A549 (cell line): ENCODE measurements at regions not wholly inside any gene's neighbourhood (a gene's known extent, or its start where the extent isn't known, plus 50 kb on each side); places are given as distances from the start of the nearest gene placed in this dataset.

Source experiments
- ATAC-seq, 2 experiments: fragments of 200-7000 bp in 1 of 2; fragments of >200 bp in 1 of 2; cut with Nextera tagmentation in 1 of 2; cut with Tn5 transposase in 1 of 2; 3 replicates each; pipeline versions ENCODE4 v1.8.0 to v1.9.1; 2018 to 2020; ENCODE audit warnings: mild to moderate bottlenecking in 1 of 2, moderate library complexity in 1 of 2
- CTCF ChIA-PET: fragments of 300-600 bp; sonication (Branson Sonifier 250); formaldehyde crosslinking; extraction: SDS; loops from one replicate; lab custom pipeline; 2021; ENCODE audit warnings: antibody characterized with exemption, inconsistent platforms; lab: Yijun Ruan, JAX
- POLR2A ChIA-PET: fragments of 350-600 bp; formaldehyde crosslinking; extraction: SDS; loops from one replicate; lab custom pipeline; 2021; ENCODE audit warnings: antibody characterized with exemption, inconsistent platforms; lab: Yijun Ruan, JAX
- DNase-seq, 2 experiments: peaks; one replicate each; pipeline versions ENCODE4 v3.0.0 to v3.0.0-alpha.2; 2011 to 2016; ENCODE audit warnings: low read depth in 1 of 2, low spot score in 1 of 2
- FAIRE-seq: peaks from 2 replicates; lab custom pipeline; 2011; peaks lifted over from hg19 to GRCh38; lab: Jason Lieb, UNC
- H3K27ac ChIP-seq, 2 experiments: fragments of >200 bp; sonication (Bioruptor Twin); formaldehyde crosslinking; 3 replicates each; pipeline ENCODE4 v1.5.1; 2016 to 2017
- H3K4me1 ChIP-seq: fragments of >200 bp; sonication (Bioruptor Twin); formaldehyde crosslinking; 3 replicates; pipeline ENCODE4 v1.6.1; 2016
- H3K4me2 ChIP-seq: fragments of >200 bp; sonication (Bioruptor Twin); formaldehyde crosslinking; 3 replicates; pipeline ENCODE4 v1.6.1; 2016
- H3K4me3 ChIP-seq: fragments of >200 bp; sonication (Bioruptor Twin); formaldehyde crosslinking; 3 replicates; pipeline ENCODE4 v1.5.1; 2016
- H3K9me3 ChIP-seq: fragments of >200 bp; sonication (Bioruptor Twin); formaldehyde crosslinking; 3 replicates; pipeline ENCODE4 v1.6.1; 2016
- CBX8 ChIP-seq: fragments of 200-600 bp; sonication (generic); IDR thresholded peaks from 2 replicates; pipeline ENCODE4 v1.6.1; 2016
- EHF ChIP-seq: fragments of 250-450 bp; sonication (Bioruptor Pico); IDR thresholded peaks from 2 replicates; pipeline ENCODE4 v1.5.0; 2020; ENCODE audit warnings: mild to moderate bottlenecking
- EP300 ChIP-seq, 2 experiments: fragments of >200 bp; sonication (Bioruptor Twin); formaldehyde crosslinking; IDR thresholded peaks; 2 replicates in 1 of 2; 3 replicates in 1 of 2; pipeline ENCODE4 v1.6.1; 2016 to 2017
- ESRRA ChIP-seq: fragments of 150-350 bp; IDR thresholded peaks from 2 replicates; pipeline ENCODE4 v1.6.1; 2014; ENCODE audit warnings: mild to moderate bottlenecking, low read length, borderline replicate concordance
- FOSB ChIP-seq: fragments of 250-450 bp; sonication (Bioruptor Pico); IDR thresholded peaks from 2 replicates; pipeline ENCODE4 v1.5.0; 2020; ENCODE audit warnings: mild to moderate bottlenecking, moderate library complexity
- HEYL ChIP-seq: fragments of 250-450 bp; sonication (Bioruptor Pico); IDR thresholded peaks from 2 replicates; pipeline ENCODE4 v1.8.0; 2021; ENCODE audit warnings: mild to moderate bottlenecking, moderate library complexity
- HOXA7 ChIP-seq: fragments of 250-450 bp; sonication (Bioruptor Pico); IDR thresholded peaks from 2 replicates; pipeline ENCODE4 v1.5.0; 2020; ENCODE audit warnings: mild to moderate bottlenecking, moderate library complexity
- HOXB13 ChIP-seq: fragments of 250-450 bp; sonication (Bioruptor Pico); IDR thresholded peaks from 2 replicates; pipeline ENCODE4 v1.5.0; 2020; ENCODE audit warnings: low read depth, mild to moderate bottlenecking, moderate library complexity
- JUNB ChIP-seq: fragments of >200 bp; sonication (Bioruptor Twin); formaldehyde crosslinking; IDR thresholded peaks from 2 replicates; pipeline ENCODE4 v1.6.1; 2016
- KDM1A ChIP-seq: fragments of 200-600 bp; sonication (generic); IDR thresholded peaks from 2 replicates; pipeline ENCODE4 v1.6.1; 2016; ENCODE audit warnings: low read depth, mild to moderate bottlenecking
- KDM5A ChIP-seq: fragments of 200-600 bp; sonication (generic); IDR thresholded peaks from 2 replicates; pipeline ENCODE4 v1.6.1; 2016; ENCODE audit warnings: antibody characterized with exemption, mild to moderate bottlenecking
- MAZ ChIP-seq: fragments of 150-350 bp; IDR thresholded peaks from 2 replicates; pipeline ENCODE4 v1.6.1; 2014; ENCODE audit warnings: antibody characterized with exemption, low read depth, low read length, borderline replicate concordance
- NPAS2 ChIP-seq: fragments of 250-450 bp; sonication (Bioruptor Pico); IDR thresholded peaks from 2 replicates; pipeline ENCODE4 v1.8.0; 2022; ENCODE audit warnings: mild to moderate bottlenecking, moderate library complexity, borderline replicate concordance
- NR3C1 ChIP-seq: fragments of >200 bp; sonication (Bioruptor Twin); formaldehyde crosslinking; IDR thresholded peaks from 3 replicates; pipeline ENCODE4 v1.6.1; 2017
- RAD21 ChIP-seq, 2 experiments: fragments of >200 bp in 1 of 2; sonication (Bioruptor Twin) in 1 of 2; formaldehyde crosslinking in 1 of 2; IDR thresholded peaks in 1 of 2; conservative IDR thresholded peaks in 1 of 2; 2 replicates in 1 of 2; 3 replicates in 1 of 2; pipeline ENCODE4 v1.6.1; 2012 to 2018; ENCODE audit warnings: inconsistent platforms in 1 of 2
- RARB ChIP-seq: fragments of 250-450 bp; sonication (Bioruptor Pico); IDR thresholded peaks from 2 replicates; pipeline ENCODE4 v1.8.0; 2021; ENCODE audit warnings: mild to moderate bottlenecking, moderate library complexity
- RCOR1 ChIP-seq: fragments of 150-350 bp; IDR thresholded peaks from 2 replicates; pipeline ENCODE4 v1.6.1; 2014; ENCODE audit warnings: antibody characterized with exemption, low read length, low read depth
- RFX5 ChIP-seq: fragments of 450-650 bp; IDR thresholded peaks from 2 replicates; pipeline ENCODE4 v1.7.1; 2014; ENCODE audit warnings: antibody characterized with exemption, mild to moderate bottlenecking, moderate library complexity
- SMC3 ChIP-seq: fragments of >200 bp; sonication (Bioruptor Twin); formaldehyde crosslinking; IDR thresholded peaks from 3 replicates; pipeline ENCODE4 v1.6.1; 2018; ENCODE audit warnings: inconsistent platforms
- TFCP2L1 ChIP-seq: fragments of 250-450 bp; sonication (Bioruptor Pico); IDR thresholded peaks from 2 replicates; pipeline ENCODE4 v1.5.0; 2021; ENCODE audit warnings: mild to moderate bottlenecking
- TP53 ChIP-seq: fragments of 250-450 bp; sonication (Bioruptor Pico); IDR thresholded peaks from 2 replicates; pipeline ENCODE4 v1.5.0; 2021; ENCODE audit warnings: mild to moderate bottlenecking, moderate library complexity
- ZSCAN20 ChIP-seq: fragments of 250-450 bp; sonication (Bioruptor Pico); IDR thresholded peaks from 2 replicates; pipeline ENCODE4 v1.8.0; 2022; ENCODE audit warnings: mild to moderate bottlenecking, moderate library complexity
- WGBS: methylation state at CpG from one replicate; pipeline ENCODE4 v1.1.6; 2017; ENCODE audit errors: missing lambda C conversion rate; 5-methylcytosine and 5-hydroxymethylcytosine counted together
- TF ChIP-seq, protein P1 (sequence below): IDR thresholded peaks from 2 replicates; pipeline ENCODE4 v1.6.1; 2012
- TF ChIP-seq, protein P2 (sequence below): fragments of 450-650 bp; IDR thresholded peaks from 2 replicates; pipeline ENCODE4 v1.6.1; 2014; ENCODE audit warnings: antibody characterized with exemption
- TF ChIP-seq, protein P3 (sequence below): fragments of 250-450 bp; sonication (Bioruptor Pico); IDR thresholded peaks from 2 replicates; pipeline ENCODE4 v1.5.0; 2020; ENCODE audit warnings: low read depth, mild to moderate bottlenecking, moderate library complexity
- TF ChIP-seq, protein P4 (sequence below): fragments of >200 bp; sonication (Bioruptor Twin); formaldehyde crosslinking; IDR thresholded peaks from 3 replicates; pipeline ENCODE4 v1.6.1; 2016
- TF ChIP-seq, protein P5 (sequence below): fragments of >200 bp; sonication (Bioruptor Twin); formaldehyde crosslinking; IDR thresholded peaks from 2 replicates; pipeline ENCODE4 v1.6.1; 2016

DNA sequence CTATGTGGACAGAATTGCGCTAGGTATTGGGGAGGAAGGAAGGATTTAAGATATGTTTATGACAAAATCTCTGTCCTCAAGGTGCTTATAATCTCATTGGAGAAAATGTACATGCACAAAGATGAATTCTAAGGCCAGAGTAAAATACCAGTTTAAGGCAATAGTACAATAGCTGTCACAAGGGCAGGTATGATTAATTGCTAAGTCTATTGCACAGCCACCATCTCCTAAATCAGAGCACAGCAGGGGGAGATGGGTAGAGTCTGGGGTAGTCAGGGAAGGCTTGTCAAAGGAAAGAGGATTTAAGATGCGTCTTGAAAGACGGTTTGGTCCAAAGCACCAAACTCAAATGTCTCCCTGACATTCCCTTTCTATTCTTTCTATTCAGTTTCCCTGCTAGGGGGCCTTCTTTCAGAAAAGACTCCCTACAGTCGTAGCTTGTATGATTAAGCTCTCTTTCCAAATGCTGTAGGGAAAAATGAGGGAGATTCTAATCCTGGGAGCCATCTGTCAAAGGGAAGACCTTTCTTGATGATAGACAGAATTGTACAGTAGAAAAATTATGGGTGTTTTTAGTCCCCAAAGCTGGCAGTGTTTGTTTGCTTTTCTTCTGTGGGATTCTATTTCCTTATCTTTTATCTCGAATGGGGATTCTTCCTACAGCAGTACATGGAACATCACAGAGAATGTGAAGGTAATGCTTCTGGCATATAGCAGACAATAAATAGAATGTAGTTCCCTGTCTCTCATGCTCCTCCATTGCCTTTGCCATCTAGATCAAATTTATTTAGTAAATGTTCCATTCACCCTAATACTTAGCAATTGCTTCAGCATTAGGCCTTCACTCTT is 107.6 kb upstream of the NFIA start:
- no peak for FAIRE-seq
- H3K27ac ChIP-seq, result no peak overlapping the region
- 71% methylated on average over 5 of the region's 5 CpGs for WGBS
- no peak overlapping the region for H3K4me2 ChIP-seq
- no peak for ATAC-seq
- CTCF ChIA-PET, result interaction anchor here (0.6 kb wide), 2 partner anchors 52 to 645 kb away, joined by 3 read pairs; no protein-coding TSS in a partner anchor
- H3K4me3 ChIP-seq, result no peak overlapping the region
- POLR2A ChIA-PET, result no interaction called here
- H3K9me3 ChIP-seq, result no peaks in the 10 kb centered on the region
- TF ChIP-seq NPAS2 (CRISPR knock-in tag), result no peak
- TF ChIP-seq, protein P1, sequence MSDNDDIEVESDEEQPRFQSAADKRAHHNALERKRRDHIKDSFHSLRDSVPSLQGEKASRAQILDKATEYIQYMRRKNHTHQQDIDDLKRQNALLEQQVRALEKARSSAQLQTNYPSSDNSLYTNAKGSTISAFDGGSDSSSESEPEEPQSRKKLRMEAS, result no peak
- TF ChIP-seq MAZ, result no peak
- TF ChIP-seq, protein P2, sequence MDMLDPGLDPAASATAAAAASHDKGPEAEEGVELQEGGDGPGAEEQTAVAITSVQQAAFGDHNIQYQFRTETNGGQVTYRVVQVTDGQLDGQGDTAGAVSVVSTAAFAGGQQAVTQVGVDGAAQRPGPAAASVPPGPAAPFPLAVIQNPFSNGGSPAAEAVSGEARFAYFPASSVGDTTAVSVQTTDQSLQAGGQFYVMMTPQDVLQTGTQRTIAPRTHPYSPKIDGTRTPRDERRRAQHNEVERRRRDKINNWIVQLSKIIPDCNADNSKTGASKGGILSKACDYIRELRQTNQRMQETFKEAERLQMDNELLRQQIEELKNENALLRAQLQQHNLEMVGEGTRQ, result no peak
- TF ChIP-seq HOXB13 (CRISPR knock-in tag), result no peak
- no peak for TF ChIP-seq RAD21 (conservative IDR thresholded peaks at IDR 0.05 in 1 of 2, IDR thresholded peaks at IDR 0.05 in 1 of 2)
- TF ChIP-seq FOSB, result no peak
- DNase-seq, result no peak
- peaks cover 10% of the 10 kb centered on the region; the same call in 2 of the 3 replicates for H3K4me1 ChIP-seq

DNA sequence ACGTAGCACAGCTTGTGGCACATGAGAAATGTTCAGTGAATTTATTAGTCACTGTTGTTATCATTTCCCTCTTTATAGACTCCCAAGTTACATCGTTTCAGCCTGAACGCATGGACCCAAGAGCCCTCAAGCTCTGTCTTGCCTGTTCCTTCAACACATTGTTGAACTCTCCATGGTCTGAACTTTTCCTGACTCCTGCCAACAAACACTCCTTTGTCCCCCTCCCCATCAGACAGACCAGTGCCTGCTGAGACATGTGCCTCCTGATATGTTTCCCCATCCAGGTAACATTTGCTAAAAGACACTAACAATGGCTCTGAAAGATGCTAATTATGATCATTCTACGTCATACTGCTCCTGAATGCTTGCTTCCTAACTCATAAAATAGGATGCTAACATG is 108.7 kb upstream of the NFIA start:
- Histone ChIP-seq H3K9me3 (no peaks in the 10 kb centered on the region), H3K4me1 (peaks cover 10% of the 10 kb centered on the region; the same call in 2 of the 3 replicates), H3K4me3 (no peak overlapping the region)
- POLR2A ChIA-PET, result interaction anchor here (0.6 kb wide), 1 partner anchor 33 kb away, joined by 3 read pairs; no protein-coding TSS in a partner anchor
- WGBS, result 66% methylated on average over 4 of the region's 4 CpGs
- no peak for FAIRE-seq
- no peak for TF ChIP-seq NR3C1
- TF ChIP-seq HOXB13 (CRISPR knock-in tag), result no peak
- TF ChIP-seq RCOR1, result no peak
- TF ChIP-seq, protein P1, result no peak
- TF ChIP-seq, protein P3, sequence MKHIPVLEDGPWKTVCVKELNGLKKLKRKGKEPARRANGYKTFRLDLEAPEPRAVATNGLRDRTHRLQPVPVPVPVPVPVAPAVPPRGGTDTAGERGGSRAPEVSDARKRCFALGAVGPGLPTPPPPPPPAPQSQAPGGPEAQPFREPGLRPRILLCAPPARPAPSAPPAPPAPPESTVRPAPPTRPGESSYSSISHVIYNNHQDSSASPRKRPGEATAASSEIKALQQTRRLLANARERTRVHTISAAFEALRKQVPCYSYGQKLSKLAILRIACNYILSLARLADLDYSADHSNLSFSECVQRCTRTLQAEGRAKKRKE (CRISPR knock-in tag), result no peak
- TF ChIP-seq KDM5A, result no peak
- TF ChIP-seq EHF (CRISPR knock-in tag), result no peak
- no peak for TF ChIP-seq RFX5
- no peak for TF ChIP-seq NPAS2 (CRISPR knock-in tag)
- TF ChIP-seq TFCP2L1 (CRISPR knock-in tag), result no peak
- no peak for TF ChIP-seq ZSCAN20 (CRISPR knock-in tag)
- TF ChIP-seq KDM1A, result no peak
- no peak for TF ChIP-seq SMC3
- no peak for TF ChIP-seq CBX8
- TF ChIP-seq RARB (CRISPR knock-in tag), result no peak
- no peak for TF ChIP-seq EP300 (IDR thresholded peaks at IDR 0.05)
- TF ChIP-seq, all 56 proteins: peak for 0
- no peak overlapping the region for H3K27ac ChIP-seq
- no peak for DNase-seq
- ATAC-seq, result no peak
- CTCF ChIA-PET, result interaction anchor here (0.6 kb wide), 2 partner anchors 646 to 1269 kb away, joined by 3 read pairs; no protein-coding TSS in a partner anchor
- H3K4me2 ChIP-seq, result no peak overlapping the region

DNA sequence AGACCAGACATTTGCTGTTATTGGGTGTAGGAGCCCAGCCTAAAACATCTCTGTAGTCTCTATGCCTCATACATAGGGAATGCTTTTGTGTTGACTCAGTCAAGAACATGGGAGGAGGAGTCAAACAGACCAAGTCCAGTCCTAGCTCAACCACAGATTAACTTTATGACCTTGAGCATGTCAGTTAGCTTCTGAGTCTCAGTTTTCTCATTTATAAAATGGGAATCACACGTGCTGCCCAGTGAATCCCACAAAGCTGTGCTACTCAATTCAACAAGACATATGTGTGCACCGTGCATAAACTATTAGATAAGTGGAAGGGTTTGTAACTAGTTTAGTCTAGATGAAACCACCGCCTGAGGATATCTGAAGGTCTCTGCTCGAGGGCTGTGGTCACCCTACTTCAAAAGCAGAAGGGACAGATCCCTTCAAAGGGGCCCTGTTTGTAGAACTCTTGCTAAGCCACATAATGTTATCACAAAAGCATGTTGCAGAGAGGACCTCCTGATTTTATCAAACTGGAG is 109.5 kb upstream of the NFIA start:
- FAIRE-seq (no peak), ATAC-seq (peak; percentile 73 to 82; a peak in 4 of 6 replicates)
- ChIA-PET POLR2A (no interaction called here), CTCF (interaction anchor here (0.6 to 0.9 kb wide), 4 partner anchors 9 to 1270 kb away, joined by 3 read pairs; no protein-coding TSS in a partner anchor)
- 50% methylated on average over 4 of the region's 4 CpGs for WGBS
- H3K4me3 ChIP-seq, result no peak overlapping the region
- no peak overlapping the region for H3K27ac ChIP-seq
- TF ChIP-seq TP53 (no peak), NR3C1 (no peak), HOXA7 (CRISPR knock-in tag) (no peak), ESRRA (no peak), NPAS2 (CRISPR knock-in tag) (no peak), JUNB (no peak), HEYL (CRISPR knock-in tag) (no peak)
- TF ChIP-seq, protein P4, sequence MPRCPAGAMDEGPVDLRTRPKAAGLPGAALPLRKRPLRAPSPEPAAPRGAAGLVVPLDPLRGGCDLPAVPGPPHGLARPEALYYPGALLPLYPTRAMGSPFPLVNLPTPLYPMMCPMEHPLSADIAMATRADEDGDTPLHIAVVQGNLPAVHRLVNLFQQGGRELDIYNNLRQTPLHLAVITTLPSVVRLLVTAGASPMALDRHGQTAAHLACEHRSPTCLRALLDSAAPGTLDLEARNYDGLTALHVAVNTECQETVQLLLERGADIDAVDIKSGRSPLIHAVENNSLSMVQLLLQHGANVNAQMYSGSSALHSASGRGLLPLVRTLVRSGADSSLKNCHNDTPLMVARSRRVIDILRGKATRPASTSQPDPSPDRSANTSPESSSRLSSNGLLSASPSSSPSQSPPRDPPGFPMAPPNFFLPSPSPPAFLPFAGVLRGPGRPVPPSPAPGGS, result no peak
- TF ChIP-seq, protein P5, sequence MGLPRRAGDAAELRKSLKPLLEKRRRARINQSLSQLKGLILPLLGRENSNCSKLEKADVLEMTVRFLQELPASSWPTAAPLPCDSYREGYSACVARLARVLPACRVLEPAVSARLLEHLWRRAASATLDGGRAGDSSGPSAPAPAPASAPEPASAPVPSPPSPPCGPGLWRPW, result no peak
- TF ChIP-seq, all 56 proteins: peak for 0
- Histone ChIP-seq H3K4me1 (peaks cover 10% of the 10 kb centered on the region; the same call in 2 of the 3 replicates), H3K9me3 (no peaks in the 10 kb centered on the region), H3K4me2 (peak overlapping the region; percentile 26; the same call in 1 of the 3 replicates)
- DNase-seq, result peak in 1 of 2 experiments; percentile 13
